ENCODE measurements at regions not wholly inside any gene's neighbourhood (a gene's known extent, or its start where the extent isn't known, plus 50 kb on each side); places are given as distances from the start of the nearest gene placed in this dataset.
"Not testable (repeated sequence)": the region's sequence is repeated elsewhere in the genome, so short reads cannot be mapped to it uniquely, and the experiment has no call there.

DNA sequence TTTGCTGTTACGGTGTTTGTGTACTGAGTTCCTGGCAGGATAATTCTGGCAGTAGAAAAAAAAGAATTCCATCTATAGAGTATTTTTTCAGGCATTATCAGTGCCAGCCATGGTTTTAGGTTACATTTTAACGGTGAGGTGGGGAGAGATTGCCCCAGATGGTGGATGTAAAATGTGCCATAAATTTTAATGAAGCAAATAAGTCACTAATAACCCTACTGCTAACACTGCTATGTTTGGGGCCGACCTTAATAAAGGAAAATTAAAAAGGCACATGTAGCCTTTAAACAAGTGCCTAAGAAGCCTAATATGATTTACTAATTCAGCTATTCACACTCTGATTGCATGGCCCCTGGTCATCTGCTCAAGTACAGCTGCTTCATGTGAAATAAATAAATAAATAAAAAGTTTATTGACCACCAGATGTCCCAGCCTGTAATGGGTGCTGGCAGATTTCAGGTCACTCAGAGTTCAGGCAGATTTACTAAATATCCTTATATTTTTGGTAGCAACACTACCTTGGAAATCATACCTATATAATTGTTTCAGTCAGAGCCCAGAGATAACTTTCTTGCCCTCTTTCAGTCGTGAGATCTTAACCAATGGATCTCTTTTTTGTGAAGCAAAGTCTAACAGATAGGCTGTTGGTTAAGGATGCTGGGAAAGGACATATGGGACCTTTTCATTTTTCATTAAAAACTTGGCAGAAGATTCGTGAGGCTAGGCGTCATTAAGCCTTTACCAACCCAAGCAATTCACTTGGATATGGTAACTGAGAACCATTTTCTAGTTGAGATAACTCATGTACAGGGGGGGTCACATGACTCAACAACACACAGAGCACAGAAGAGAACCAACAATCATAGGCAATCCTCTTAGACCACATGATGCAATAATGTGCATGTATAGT, 495.0 kb upstream of the NRSN1 start:
- intact Hi-C loops (cut with micrococcal nuclease), result no loop called here

DNA sequence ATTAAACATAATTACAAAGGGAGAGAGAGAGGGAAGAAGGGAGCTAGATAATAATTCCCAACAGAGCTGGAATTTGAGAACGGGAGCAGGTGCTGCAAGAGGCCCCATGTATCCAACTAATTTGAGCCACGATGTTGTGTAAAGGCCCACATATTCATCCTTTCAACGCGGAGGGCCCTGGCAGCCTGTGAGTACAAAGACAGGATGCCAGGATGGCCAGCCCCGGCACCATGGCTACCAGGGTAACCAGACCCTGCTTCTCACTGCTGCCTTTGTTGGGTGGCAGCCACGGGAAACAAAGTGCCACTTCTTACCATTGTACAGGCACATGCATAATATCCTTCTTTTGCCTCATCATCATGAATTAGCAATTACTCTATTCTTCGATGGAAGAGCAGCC, 492.0 kb upstream of the NRSN1 start:
- intact Hi-C loops (cut with micrococcal nuclease), result no loop called here

DNA sequence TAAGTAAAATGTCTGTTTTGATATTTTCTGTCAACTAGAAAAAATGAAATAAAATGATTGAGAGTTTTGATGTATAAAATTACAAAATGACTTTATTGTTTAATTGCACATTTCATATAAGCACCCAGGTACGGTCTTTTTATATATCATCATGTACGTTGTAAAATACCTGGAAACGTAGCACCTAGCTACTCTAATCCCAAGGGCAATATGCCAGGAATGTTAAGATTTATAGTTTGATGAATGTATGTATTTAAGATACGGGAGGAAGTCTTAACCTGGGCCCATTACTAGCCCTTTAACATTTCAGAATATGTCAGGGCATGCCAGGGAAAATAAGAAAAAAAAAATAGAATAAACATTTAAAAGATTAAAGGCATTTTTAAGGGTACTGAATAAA, 490.9 kb upstream of the NRSN1 start:
- intact Hi-C loops (cut with micrococcal nuclease), result no loop called here

DNA sequence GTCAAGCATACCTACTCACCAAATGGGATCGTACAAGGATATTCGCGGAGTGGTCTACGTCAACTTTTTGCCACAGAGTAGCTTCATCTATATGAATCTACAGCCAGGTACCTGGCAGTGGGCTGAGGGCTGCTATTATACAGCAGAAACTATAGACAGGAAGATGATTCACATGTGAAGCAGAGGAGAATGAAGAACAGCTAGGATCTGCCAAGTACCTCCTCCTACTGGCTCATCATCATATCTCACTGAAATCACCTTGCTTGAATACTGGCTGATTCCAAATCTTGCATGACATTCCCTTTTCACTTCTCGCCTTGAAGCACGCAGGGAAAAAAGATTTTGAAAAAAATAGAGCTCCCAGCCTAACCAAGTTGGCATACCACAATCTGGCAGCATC, 488.7 kb upstream of the NRSN1 start:
- intact Hi-C loops (cut with micrococcal nuclease), result no loop called here

DNA sequence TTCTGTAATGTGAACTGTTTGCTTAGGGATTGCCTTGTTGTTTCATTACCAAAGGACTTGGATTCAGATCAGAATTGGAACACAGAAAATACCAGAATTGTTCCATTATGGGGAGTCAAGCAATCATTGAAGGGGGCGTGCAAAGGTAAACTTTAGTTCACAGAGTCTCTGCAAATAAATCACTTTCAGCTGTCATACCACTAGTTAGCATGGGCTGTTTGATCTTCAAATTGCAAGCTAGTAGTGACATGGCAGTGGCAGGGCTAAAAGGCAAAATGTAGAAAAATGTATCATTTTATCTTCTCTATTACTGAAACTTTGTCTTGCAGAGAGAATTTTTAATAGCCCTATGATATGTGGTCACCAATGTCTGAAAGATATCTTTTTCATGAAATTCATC, 483.2 kb upstream of the NRSN1 start:
- intact Hi-C loops (cut with micrococcal nuclease), result no loop called here

GRCh38 chr6:23647045-23647444, 479.0 kb upstream of the NRSN1 start:
- intact Hi-C loops (cut with micrococcal nuclease), result no loop called here

DNA sequence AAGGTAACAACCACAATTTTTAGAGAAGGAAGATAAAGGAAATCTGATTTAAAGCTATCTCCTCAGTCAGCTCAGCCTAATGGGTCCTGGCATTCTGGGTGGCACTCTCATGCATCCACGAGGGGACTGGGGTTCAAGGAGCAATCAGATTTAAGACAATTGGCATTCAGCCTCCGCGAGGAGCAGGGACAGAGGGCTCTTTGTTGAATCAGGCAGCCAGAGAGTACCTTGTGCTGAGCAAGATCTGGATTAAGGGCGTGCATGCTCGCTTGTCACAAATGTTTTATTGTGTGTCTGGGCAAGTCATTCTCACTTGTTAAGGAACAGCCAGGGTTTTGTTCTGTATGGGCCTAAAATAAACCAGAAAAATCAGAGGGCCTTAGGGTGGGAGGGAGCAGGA, 475.3 kb upstream of the NRSN1 start:
- intact Hi-C loops (cut with micrococcal nuclease), result no loop called here

DNA sequence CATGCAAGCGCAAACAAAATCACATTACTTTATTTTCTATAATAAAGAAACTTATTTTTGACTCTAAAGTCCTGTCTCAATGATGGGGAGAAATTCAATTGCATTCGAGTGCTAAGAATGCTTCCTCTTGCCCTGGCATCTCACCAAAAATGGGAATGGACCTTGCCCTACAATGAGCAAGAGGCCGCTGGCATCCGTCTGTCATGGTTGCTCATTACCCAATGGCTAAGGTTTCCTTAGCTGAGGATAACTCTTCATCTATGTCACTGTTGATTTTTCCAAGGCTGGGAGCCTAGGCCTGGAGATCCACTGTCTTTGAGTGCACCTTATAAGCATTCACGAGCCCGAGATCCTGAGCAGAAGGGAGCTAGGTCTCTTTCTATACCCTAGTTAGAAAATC, 471.3 kb upstream of the NRSN1 start:
- intact Hi-C loops (cut with micrococcal nuclease), result no loop called here

- intact Hi-C loops (cut with micrococcal nuclease), result no loop called here
Measured at GRCh38 chr6:23655525-23655924, 470.5 kb upstream of the NRSN1 start.

DNA sequence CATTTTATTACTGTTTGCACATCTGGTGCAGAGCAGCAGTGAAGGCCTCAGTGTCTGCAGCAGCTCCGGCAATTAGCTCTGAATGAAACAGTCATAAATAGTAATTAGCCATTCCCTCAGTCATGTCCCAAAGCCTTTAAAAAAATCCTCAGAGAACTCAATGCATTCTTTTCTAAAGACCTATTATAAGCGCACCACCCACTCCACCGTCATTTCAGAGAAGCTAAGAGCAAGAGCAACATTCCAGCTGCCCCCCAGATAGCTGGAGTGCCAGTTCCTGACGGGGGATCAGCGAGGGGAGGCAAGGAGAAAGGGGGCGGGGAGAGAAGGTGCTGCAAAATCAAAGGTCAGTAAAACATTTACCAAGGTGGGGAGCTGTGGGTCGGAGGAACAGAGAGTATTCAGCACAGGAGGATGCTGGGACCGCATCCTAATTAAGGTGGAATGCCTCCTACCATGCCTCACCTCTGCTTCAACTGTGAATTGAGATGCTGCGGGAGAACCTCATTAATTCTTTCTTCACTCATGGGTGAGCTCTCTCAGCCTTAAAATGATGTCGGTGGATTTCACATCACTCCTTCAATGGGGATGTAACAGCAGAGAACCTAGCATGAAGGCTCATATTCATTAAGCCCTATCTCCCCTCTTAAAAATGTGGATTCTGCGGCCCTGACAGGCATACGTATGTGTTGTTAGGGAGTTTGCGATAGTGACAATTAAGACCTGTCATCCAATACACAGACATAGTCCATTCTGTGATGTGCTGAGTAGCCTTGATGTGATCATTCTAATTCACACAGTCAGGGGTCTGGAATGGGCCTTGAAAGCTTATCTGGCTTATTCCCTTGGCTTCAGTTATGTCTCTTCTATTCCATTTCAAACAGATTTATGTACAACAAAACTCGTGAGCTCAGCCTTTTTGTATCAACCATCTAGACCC, 469.5 kb upstream of the NRSN1 start:
- intact Hi-C loops (cut with micrococcal nuclease), result no loop called here

GRCh38 chr6:23659125-23659524, 466.9 kb upstream of the NRSN1 start:
- intact Hi-C loops (cut with micrococcal nuclease), result no loop called here

DNA sequence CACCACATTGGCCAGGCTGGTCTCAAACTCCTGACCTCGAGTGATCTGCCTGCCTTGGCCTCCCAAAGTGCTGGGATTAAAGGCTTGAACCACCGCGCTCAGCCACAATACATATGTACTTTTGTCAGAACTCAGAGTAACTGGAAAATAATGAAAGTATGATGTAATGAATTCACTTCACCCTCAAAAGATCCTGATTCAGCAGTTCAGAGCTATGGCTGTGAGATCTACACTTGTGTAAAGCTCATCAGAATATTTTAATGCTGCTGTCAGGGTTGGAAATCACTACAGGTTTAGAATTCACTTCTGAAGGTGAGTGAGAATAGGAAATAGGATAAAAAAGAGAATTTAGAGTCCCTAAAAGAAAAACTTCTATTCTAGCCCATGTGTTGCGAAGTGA, 464.5 kb upstream of the NRSN1 start:
- intact Hi-C loops (cut with micrococcal nuclease), result no loop called here

- intact Hi-C loops (cut with micrococcal nuclease), result no loop called here
Measured at GRCh38 chr6:23663096-23663495, 462.9 kb upstream of the NRSN1 start.

- intact Hi-C loops (cut with micrococcal nuclease), result no loop called here
Measured at GRCh38 chr6:23663652-23664051, 462.4 kb upstream of the NRSN1 start.

- intact Hi-C loops (cut with micrococcal nuclease), result not testable (repeated sequence)
Measured at GRCh38 chr6:23665911-23666310, 460.1 kb upstream of the NRSN1 start.

GRCh38 chr6:23672737-23673136, 453.3 kb upstream of the NRSN1 start:
- intact Hi-C loops (cut with micrococcal nuclease), result no loop called here

- intact Hi-C loops (cut with micrococcal nuclease), result no loop called here
Measured at GRCh38 chr6:23678626-23679025, 447.4 kb upstream of the NRSN1 start.

DNA sequence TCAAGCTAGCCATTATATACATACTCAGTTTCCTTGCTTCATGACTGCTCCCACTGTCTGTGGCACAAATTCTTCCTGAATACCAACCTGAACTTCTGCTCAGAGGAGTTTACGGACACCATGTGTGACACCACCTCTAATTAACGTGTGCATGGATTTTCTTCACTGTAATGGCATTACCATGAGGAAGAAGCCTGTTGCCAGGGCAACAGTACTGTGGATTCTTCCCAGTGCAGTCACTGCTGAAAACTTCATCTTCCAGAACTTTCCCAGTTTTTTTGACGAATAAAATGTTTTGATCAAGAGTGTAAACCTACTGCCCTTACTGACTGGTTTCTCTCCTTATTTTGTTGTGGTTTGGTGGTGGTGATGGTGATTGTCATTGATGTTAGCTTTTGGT, 444.3 kb upstream of the NRSN1 start:
- intact Hi-C loops (cut with micrococcal nuclease), result no loop called here

- intact Hi-C loops (cut with micrococcal nuclease), result no loop called here
Measured at GRCh38 chr6:23688650-23689049, 437.4 kb upstream of the NRSN1 start.

- intact Hi-C loops (cut with micrococcal nuclease), result no loop called here
Measured at GRCh38 chr6:23690453-23691049, 435.5 kb upstream of the NRSN1 start.

- intact Hi-C loops (cut with micrococcal nuclease), result no loop called here
Measured at GRCh38 chr6:23692184-23692583, 433.8 kb upstream of the NRSN1 start.

DNA sequence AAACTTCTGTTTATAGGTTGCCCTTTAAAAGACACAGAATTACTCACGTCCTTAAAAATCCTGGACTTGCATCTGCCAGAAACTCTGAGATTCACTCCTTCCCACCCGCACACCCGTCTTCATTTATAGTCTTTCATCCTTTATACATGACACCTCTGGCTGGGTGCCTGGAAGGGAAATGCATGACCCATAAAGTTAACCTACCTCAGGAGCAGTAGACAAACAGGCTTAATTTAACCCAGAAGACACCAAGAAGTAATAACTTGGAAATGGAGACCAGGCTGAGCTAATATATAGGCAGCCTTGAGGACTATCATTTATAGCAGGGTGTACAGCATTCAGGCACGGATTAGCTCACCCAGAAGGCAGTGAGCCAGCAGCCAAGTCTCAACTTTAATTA, 429.0 kb upstream of the NRSN1 start:
- intact Hi-C loops (cut with micrococcal nuclease), result no loop called here
